GM12875 (cell line): ENCODE measurements at regions not wholly inside any gene's neighbourhood (a gene's known extent, or its start where the extent isn't known, plus 50 kb on each side); places are given as distances from the start of the nearest gene placed in this dataset.

Experiments
- H3K4me3 ChIP-seq: one replicate; pipeline ENCODE4 v1.5.1; 2011; ENCODE audit warnings: low read depth, low read length, control low read depth
- TF ChIP-seq, protein P1 (sequence below): IDR thresholded peaks from 2 replicates; pipeline ENCODE4 v1.5.1; 2011; ENCODE audit warnings: low read depth, mild to moderate bottlenecking, control low read depth, inconsistent platforms, low read length, moderate library complexity, borderline replicate concordance; ENCODE audit not compliant: insufficient read depth

DNA sequence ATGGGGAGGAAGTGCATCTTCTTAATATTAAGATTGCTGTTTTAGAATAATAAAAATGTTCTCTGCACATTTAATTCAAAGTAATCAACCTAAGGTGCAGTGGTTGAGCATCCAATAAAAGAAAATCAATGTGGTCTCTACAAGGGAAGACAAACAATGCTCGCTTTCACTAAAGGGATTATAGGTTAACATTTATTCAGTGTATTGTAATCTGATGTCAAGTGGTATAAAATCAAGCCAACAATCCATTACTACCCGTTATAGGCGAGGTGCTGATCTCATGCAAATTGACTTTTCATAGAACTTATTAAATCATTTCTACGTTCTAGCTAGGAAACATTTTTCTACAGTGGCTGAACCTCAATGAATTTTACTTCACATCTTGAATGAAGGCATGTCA, 773.9 kb downstream of the NR2F1-AS1 start:
- no peak overlapping the region for H3K4me3 ChIP-seq
- TF ChIP-seq, protein P1, sequence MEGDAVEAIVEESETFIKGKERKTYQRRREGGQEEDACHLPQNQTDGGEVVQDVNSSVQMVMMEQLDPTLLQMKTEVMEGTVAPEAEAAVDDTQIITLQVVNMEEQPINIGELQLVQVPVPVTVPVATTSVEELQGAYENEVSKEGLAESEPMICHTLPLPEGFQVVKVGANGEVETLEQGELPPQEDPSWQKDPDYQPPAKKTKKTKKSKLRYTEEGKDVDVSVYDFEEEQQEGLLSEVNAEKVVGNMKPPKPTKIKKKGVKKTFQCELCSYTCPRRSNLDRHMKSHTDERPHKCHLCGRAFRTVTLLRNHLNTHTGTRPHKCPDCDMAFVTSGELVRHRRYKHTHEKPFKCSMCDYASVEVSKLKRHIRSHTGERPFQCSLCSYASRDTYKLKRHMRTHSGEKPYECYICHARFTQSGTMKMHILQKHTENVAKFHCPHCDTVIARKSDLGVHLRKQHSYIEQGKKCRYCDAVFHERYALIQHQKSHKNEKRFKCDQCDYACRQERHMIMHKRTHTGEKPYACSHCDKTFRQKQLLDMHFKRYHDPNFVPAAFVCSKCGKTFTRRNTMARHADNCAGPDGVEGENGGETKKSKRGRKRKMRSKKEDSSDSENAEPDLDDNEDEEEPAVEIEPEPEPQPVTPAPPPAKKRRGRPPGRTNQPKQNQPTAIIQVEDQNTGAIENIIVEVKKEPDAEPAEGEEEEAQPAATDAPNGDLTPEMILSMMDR: no peak

- TF ChIP-seq, protein P1: no peak
- no peak overlapping the region for H3K4me3 ChIP-seq
Measured at GRCh38 chr5:92805446-92805845, 775.6 kb downstream of the NR2F1-AS1 start.

GRCh38 chr5:92801911-92802310, 779.1 kb downstream of the NR2F1-AS1 start:
- TF ChIP-seq, protein P1: no peak
- no peak overlapping the region for H3K4me3 ChIP-seq

DNA sequence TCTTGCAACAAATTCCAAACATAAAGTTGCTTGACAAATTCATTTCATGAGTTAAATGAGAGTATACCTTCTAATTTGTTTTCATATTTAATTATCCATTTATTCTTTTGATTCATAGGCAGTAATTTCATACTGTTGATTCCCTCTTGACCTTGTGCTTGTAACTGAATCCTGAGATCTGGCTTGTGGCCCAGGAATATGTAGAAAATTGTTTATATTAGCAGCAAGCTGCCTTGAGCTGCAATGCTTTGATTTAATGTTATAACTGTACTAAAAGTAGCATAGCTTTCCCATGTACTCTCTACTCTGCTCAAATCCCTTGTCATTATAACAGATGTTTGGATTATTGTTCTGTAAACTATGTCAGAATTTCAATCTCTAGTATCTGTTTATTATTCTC, 780.7 kb downstream of the NR2F1-AS1 start:
- no peak overlapping the region for H3K4me3 ChIP-seq
- TF ChIP-seq, protein P1: no peak

DNA sequence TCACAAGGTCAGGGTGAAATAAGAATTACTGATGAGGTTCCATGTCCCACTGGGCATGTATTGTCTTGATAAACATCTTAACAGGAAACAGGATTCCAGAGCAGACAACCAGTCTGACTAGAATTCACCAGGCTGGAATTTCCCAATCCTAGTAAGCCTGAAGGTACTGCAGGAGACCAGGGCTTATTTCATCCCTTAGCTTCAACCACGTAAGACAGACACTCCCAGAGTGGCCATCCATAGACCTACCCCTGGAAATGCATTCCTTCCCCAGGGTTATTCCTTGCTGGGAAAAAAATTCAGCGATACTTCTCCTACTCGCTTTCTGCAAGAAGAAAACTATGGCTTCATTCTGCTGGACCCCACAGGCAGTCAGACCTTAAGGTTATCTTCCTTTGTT, 785.4 kb downstream of the NR2F1-AS1 start:
- H3K4me3 ChIP-seq: no peak overlapping the region
- TF ChIP-seq, protein P1: no peak

GRCh38 chr5:92780057-92780456, 801.0 kb downstream of the NR2F1-AS1 start:
- H3K4me3 ChIP-seq: no peak overlapping the region
- TF ChIP-seq, protein P1: no peak

DNA sequence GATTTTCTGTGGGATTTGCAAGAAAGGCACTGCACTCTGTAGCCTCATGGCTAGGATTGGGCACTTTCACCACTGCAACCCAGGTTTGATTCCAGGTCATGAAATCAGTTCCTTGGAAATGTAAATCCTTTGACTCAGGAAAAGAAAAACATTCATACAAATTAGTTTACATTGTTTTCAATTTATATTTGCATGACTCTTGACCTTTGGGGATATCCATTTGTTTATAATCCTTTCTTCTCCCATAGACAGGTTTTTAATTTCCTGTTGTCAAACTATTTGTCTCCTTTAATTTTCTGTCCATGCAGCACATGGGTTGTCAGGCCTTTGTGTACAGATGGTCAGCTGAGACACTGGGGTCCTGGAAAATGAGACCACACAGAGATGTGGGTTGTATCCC, 801.5 kb downstream of the NR2F1-AS1 start:
- TF ChIP-seq, protein P1: no peak
- no peak overlapping the region for H3K4me3 ChIP-seq
